Esophagus (tissue), 2 donors: ENCODE measurements at regions not wholly inside any gene's neighbourhood (a gene's known extent, or its start where the extent isn't known, plus 50 kb on each side); places are given as distances from the start of the nearest gene placed in this dataset.

Source experiments
- H3K27ac ChIP-seq, 2 donors: one replicate each; pipeline ENCODE4 v1.5.1; 2013; ENCODE audit warnings: low read depth in 2 of 2, mild to moderate bottlenecking in 2 of 2, inconsistent platforms in 1 of 2, low read length in 1 of 2, moderate library complexity in 1 of 2
- H3K27me3 ChIP-seq, 2 donors: one replicate each; pipeline ENCODE4 v1.6.1; 2013; ENCODE audit warnings: low read length in 2 of 2, control low read depth in 1 of 2, mild to moderate bottlenecking in 1 of 2; ENCODE audit not compliant: insufficient read depth in 2 of 2, control insufficient read depth in 1 of 2
- H3K36me3 ChIP-seq, 2 donors: one replicate each; pipeline ENCODE4 v1.6.1; 2013; ENCODE audit warnings: low read length in 1 of 2; ENCODE audit not compliant: control insufficient read depth in 2 of 2, insufficient read depth in 2 of 2
- H3K4me1 ChIP-seq, 2 donors: one replicate each; pipeline ENCODE4 v1.6.1; 2013; ENCODE audit warnings: low read length in 1 of 2; ENCODE audit not compliant: control insufficient read depth in 2 of 2, insufficient read depth in 2 of 2
- H3K4me3 ChIP-seq, 2 donors: one replicate each; pipeline ENCODE4 v1.5.1; 2013; ENCODE audit warnings: low read length in 2 of 2, mild to moderate bottlenecking in 2 of 2, low read depth in 1 of 2, moderate library complexity in 1 of 2
- H3K9me3 ChIP-seq, 2 donors: one replicate each; pipeline ENCODE4 v1.6.1; 2013; ENCODE audit warnings: mild to moderate bottlenecking in 2 of 2, low read depth in 1 of 2, low read length in 1 of 2, moderate library complexity in 1 of 2; ENCODE audit not compliant: control insufficient read depth in 2 of 2, insufficient read depth in 1 of 2
- WGBS, 2 donors: extraction: QIAGEN DNeasy Blood & Tissue Kit; methylation state at CpG; one replicate each; pipeline ENCODE4 v1.1.7; 2013; 5-methylcytosine and 5-hydroxymethylcytosine counted together
- donor health status: healthy with polysubstance abuse.
- donor health status: Bipolar disorder and iron deficiency.

GRCh38 chr4:59869056-59869455, 1331.1 kb upstream of the ADGRL3 start:
- Histone ChIP-seq H3K9me3 (peaks cover 0 to 2% of the 10 kb centered on the region in 2 donors), H3K27me3 (no peaks in the 10 kb centered on the region), H3K4me1 (no peaks in the 10 kb centered on the region), H3K36me3 (no peaks in the 10 kb centered on the region), H3K4me3 (no peak overlapping the region), H3K27ac (no peak overlapping the region)
- WGBS, 2 donors: 72 to 73% methylated on average over 3 of the region's 3 CpGs

- Histone ChIP-seq H3K9me3 (no peaks in the 10 kb centered on the region), H3K36me3 (no peaks in the 10 kb centered on the region), H3K27ac (no peak overlapping the region), H3K27me3 (no peaks in the 10 kb centered on the region), H3K4me3 (no peak overlapping the region), H3K4me1 (no peaks in the 10 kb centered on the region)
- WGBS, 2 donors: 83 to 84% methylated on average over 3 of the region's 3 CpGs
Observed at GRCh38 chr4:59869559-59869958, 1330.6 kb upstream of the ADGRL3 start.

- H3K27ac ChIP-seq: no peak overlapping the region
- no peaks in the 10 kb centered on the region for H3K27me3 ChIP-seq
- no peaks in the 10 kb centered on the region for H3K36me3 ChIP-seq
- no peak overlapping the region for H3K4me3 ChIP-seq
- H3K9me3 ChIP-seq: no peaks in the 10 kb centered on the region
- no peaks in the 10 kb centered on the region for H3K4me1 ChIP-seq
Observed at GRCh38 chr4:59881632-59882031, 1318.5 kb upstream of the ADGRL3 start.

GRCh38 chr4:59904331-59904730, 1295.8 kb upstream of the ADGRL3 start:
- H3K27ac ChIP-seq: no peak overlapping the region
- no peaks in the 10 kb centered on the region for H3K27me3 ChIP-seq
- no peaks in the 10 kb centered on the region for H3K4me1 ChIP-seq
- WGBS, 2 donors: 46 to 49% methylated on average over 3 of the region's 3 CpGs
- no peaks in the 10 kb centered on the region for H3K9me3 ChIP-seq
- H3K4me3 ChIP-seq: no peak overlapping the region
- no peaks in the 10 kb centered on the region for H3K36me3 ChIP-seq

- peaks cover 0 to 2% of the 10 kb centered on the region in 2 donors for H3K9me3 ChIP-seq
- WGBS, 2 donors: 58 to 63% methylated on average over 3 of the region's 3 CpGs
- no peak overlapping the region for H3K4me3 ChIP-seq
- no peaks in the 10 kb centered on the region for H3K27me3 ChIP-seq
- H3K36me3 ChIP-seq: no peaks in the 10 kb centered on the region
- H3K27ac ChIP-seq: no peak overlapping the region
- no peaks in the 10 kb centered on the region for H3K4me1 ChIP-seq
Observed at GRCh38 chr4:59920416-59920815, 1279.7 kb upstream of the ADGRL3 start.

GRCh38 chr4:59925290-59925689, 1274.8 kb upstream of the ADGRL3 start:
- WGBS, 2 donors: 48 to 59% methylated on average over 1 of the region's 1 CpG
- Histone ChIP-seq H3K27me3 (no peaks in the 10 kb centered on the region), H3K36me3 (no peaks in the 10 kb centered on the region), H3K4me3 (no peak overlapping the region), H3K9me3 (peaks cover 0 to 3% of the 10 kb centered on the region in 2 donors), H3K4me1 (no peaks in the 10 kb centered on the region), H3K27ac (no peak overlapping the region)

- Histone ChIP-seq H3K36me3 (no peaks in the 10 kb centered on the region), H3K27me3 (no peaks in the 10 kb centered on the region), H3K4me1 (no peaks in the 10 kb centered on the region), H3K27ac (no peak overlapping the region), H3K4me3 (no peak overlapping the region), H3K9me3 (no peaks in the 10 kb centered on the region)
- 49 to 65% methylated on average over 3 of the region's 3 CpGs for WGBS, 2 donors
Observed at GRCh38 chr4:59936566-59936965, 1263.6 kb upstream of the ADGRL3 start.

- no peaks in the 10 kb centered on the region for H3K4me1 ChIP-seq
- 68 to 69% methylated on average over 1 of the region's 1 CpG for WGBS, 2 donors
- H3K4me3 ChIP-seq: no peak overlapping the region
- H3K36me3 ChIP-seq: no peaks in the 10 kb centered on the region
- H3K27ac ChIP-seq: no peak overlapping the region
- H3K9me3 ChIP-seq: no peaks in the 10 kb centered on the region
- no peaks in the 10 kb centered on the region for H3K27me3 ChIP-seq
Observed at GRCh38 chr4:59938166-59938565, 1262.0 kb upstream of the ADGRL3 start.

- Histone ChIP-seq H3K4me3 (no peak overlapping the region), H3K4me1 (no peaks in the 10 kb centered on the region), H3K36me3 (no peaks in the 10 kb centered on the region), H3K27ac (no peak overlapping the region), H3K9me3 (peaks cover 0 to 5% of the 10 kb centered on the region in 2 donors), H3K27me3 (no peaks in the 10 kb centered on the region)
- 43 to 48% methylated on average over 2 of the region's 2 CpGs for WGBS, 2 donors
Observed at GRCh38 chr4:59945277-59945676, 1254.8 kb upstream of the ADGRL3 start.

GRCh38 chr4:59945716-59946115, 1254.4 kb upstream of the ADGRL3 start:
- Histone ChIP-seq H3K9me3 (peaks cover 0 to 5% of the 10 kb centered on the region in 2 donors), H3K4me3 (no peak overlapping the region), H3K36me3 (no peaks in the 10 kb centered on the region), H3K27me3 (no peaks in the 10 kb centered on the region), H3K27ac (no peak overlapping the region), H3K4me1 (no peaks in the 10 kb centered on the region)
- WGBS, 2 donors: 74 to 75% methylated on average over 1 of the region's 1 CpG
